Calu3 (cell line): ENCODE measurements at regions not wholly inside any gene's neighbourhood (a gene's known extent, or its start where the extent isn't known, plus 50 kb on each side); places are given as distances from the start of the nearest gene placed in this dataset.

Experiments
- BruUV-seq: library from RNA; stranded (reverse); fragments of 400-500 nt; replicated peaks from 2 replicates; lab custom pipeline; 2021; lab: Mats Ljungman, UMichigan
- CTCF ChIA-PET: fragments of 300-600 bp; sonication (Branson Sonifier 250); formaldehyde crosslinking; loops from one replicate; lab custom pipeline; 2022; ENCODE audit warnings: antibody characterized with exemption; lab: Charles Lee
- DNase-seq: peaks from one replicate; pipeline ENCODE4 v3.0.0; 2022
- H3K27ac Mint-ChIP-seq: one replicate; pipeline ENCODE4 v1.8.0; 2022; ENCODE audit warnings: mixed read lengths; ENCODE audit not compliant: unreplicated experiment
- H3K27me3 Mint-ChIP-seq: one replicate; pipeline ENCODE4 v1.8.0; 2022; ENCODE audit warnings: mixed read lengths; ENCODE audit not compliant: unreplicated experiment
- H3K36me3 Mint-ChIP-seq: one replicate; pipeline ENCODE4 v1.8.0; 2022; ENCODE audit warnings: mild to moderate bottlenecking, moderate library complexity, mixed read lengths; ENCODE audit not compliant: insufficient read depth, unreplicated experiment
- H3K4me1 Mint-ChIP-seq: one replicate; pipeline ENCODE4 v1.8.0; 2022; ENCODE audit warnings: mild to moderate bottlenecking, low read depth, mixed read lengths; ENCODE audit not compliant: unreplicated experiment
- H3K4me3 Mint-ChIP-seq: one replicate; pipeline ENCODE4 v1.8.0; 2022; ENCODE audit warnings: mild to moderate bottlenecking, low read depth, moderate library complexity, mixed read lengths; ENCODE audit not compliant: unreplicated experiment
- H3K9me3 Mint-ChIP-seq: one replicate; pipeline ENCODE4 v1.8.0; 2022; ENCODE audit warnings: low read depth, mixed read lengths; ENCODE audit not compliant: unreplicated experiment
- CTCF ChIP-seq: fragments of 200-600 bp; IDR thresholded peaks from one replicate; pipeline ENCODE4 v1.8.0; 2022; ENCODE audit warnings: antibody characterized with exemption; ENCODE audit not compliant: unreplicated experiment
- intact Hi-C: fragments of 100-400 bp; cut with micrococcal nuclease; formaldehyde crosslinking; loops from one replicate; pipeline ENCODE4 v1.10.0; 2022; ENCODE audit not compliant: unreplicated experiment

GRCh38 chr13:48773531-48774275 lies 120.0 kb downstream of the CYSLTR2 start:
- intact Hi-C loops, result no loop called here
- Mint-ChIP-seq H3K9me3 (peaks cover 3% of the 10 kb centered on the region), H3K4me3 (no peak overlapping the region), H3K4me1 (peaks cover 7% of the 10 kb centered on the region), H3K27me3 (no peaks in the 10 kb centered on the region), H3K36me3 (no peaks in the 10 kb centered on the region), H3K27ac (no peak overlapping the region)
- BruUV-seq, result no TSS peak
- no peak for DNase-seq
- CTCF ChIA-PET, result no interaction called here
- TF ChIP-seq CTCF, result no peak

GRCh38 chr13:48775285-48775684 lies 121.6 kb downstream of the CYSLTR2 start:
- intact Hi-C loops, result no loop called here
- CTCF ChIA-PET, result interaction anchor here (0.5 kb wide), 1 partner anchor 336 kb away, joined by 5 read pairs; no protein-coding TSS in a partner anchor
- no peak for DNase-seq

GRCh38 chr13:48775804-48776203 lies 122.1 kb downstream of the CYSLTR2 start:
- no peak for TF ChIP-seq CTCF
- Mint-ChIP-seq H3K9me3 (no peaks in the 10 kb centered on the region), H3K27ac (no peak overlapping the region), H3K27me3 (no peaks in the 10 kb centered on the region), H3K36me3 (no peaks in the 10 kb centered on the region), H3K4me1 (no peaks in the 10 kb centered on the region), H3K4me3 (no peak overlapping the region)
- BruUV-seq, result no TSS peak
- no peak for DNase-seq
- CTCF ChIA-PET, result interaction anchor here (0.5 kb wide), 1 partner anchor 335 kb away, joined by 5 read pairs; no protein-coding TSS in a partner anchor
- intact Hi-C loops, result no loop called here

More at GRCh38 chr13:48775285-48775684, 121.6 kb downstream of the CYSLTR2 start:
- no TSS peak for BruUV-seq
- Mint-ChIP-seq H3K27me3 (no peaks in the 10 kb centered on the region), H3K36me3 (no peaks in the 10 kb centered on the region), H3K4me3 (no peak overlapping the region), H3K27ac (no peak overlapping the region), H3K9me3 (no peaks in the 10 kb centered on the region), H3K4me1 (no peaks in the 10 kb centered on the region)
- TF ChIP-seq CTCF, result no peak

GRCh38 chr13:48776401-48776800 lies 122.7 kb downstream of the CYSLTR2 start:
- H3K27me3 Mint-ChIP-seq, result no peaks in the 10 kb centered on the region
- TF ChIP-seq CTCF, result no peak
- no peaks in the 10 kb centered on the region for H3K36me3 Mint-ChIP-seq
- no peaks in the 10 kb centered on the region for H3K9me3 Mint-ChIP-seq
- CTCF ChIA-PET, result no interaction called here
- no TSS peak for BruUV-seq
- H3K4me3 Mint-ChIP-seq, result no peak overlapping the region
- no peaks in the 10 kb centered on the region for H3K4me1 Mint-ChIP-seq
- intact Hi-C loops, result no loop called here
- DNase-seq, result no peak
- H3K27ac Mint-ChIP-seq, result no peak overlapping the region
